ENCODE measurements at regions not wholly inside any gene's neighbourhood (a gene's known extent, or its start where the extent isn't known, plus 50 kb on each side); places are given as distances from the start of the nearest gene placed in this dataset.
"Not testable (repeated sequence)": the region's sequence is repeated elsewhere in the genome, so short reads cannot be mapped to it uniquely, and the experiment has no call there.

- CTCF ChIA-PET; DNase-seq (ENCODE audit: low read depth, low spot score); H3K4me3 ChIP-seq (ENCODE audit: low read depth, low read length); POLR2A ChIA-PET: not testable (repeated sequence)
Measured at GRCh38 chr2:89293399-89293798, 601.9 kb downstream of the RPIA start.

GRCh38 chr2:89294335-89294734, 602.9 kb downstream of the RPIA start:
- H3K4me3 ChIP-seq (ENCODE audit: low read depth, low read length); DNase-seq (ENCODE audit: low read depth, low spot score); POLR2A ChIA-PET; CTCF ChIA-PET: not testable (repeated sequence)

GRCh38 chr2:89296820-89297398, 605.4 kb downstream of the RPIA start:
- POLR2A ChIA-PET; CTCF ChIA-PET; H3K4me3 ChIP-seq (ENCODE audit: low read depth, low read length); DNase-seq (ENCODE audit: low read depth, low spot score): not testable (repeated sequence)

- H3K4me3 ChIP-seq (ENCODE audit: low read depth, low read length); CTCF ChIA-PET; POLR2A ChIA-PET; DNase-seq (ENCODE audit: low read depth, low spot score): not testable (repeated sequence)
Measured at GRCh38 chr2:89299196-89299595, 607.7 kb downstream of the RPIA start.

GRCh38 chr2:89305623-89306022, 614.1 kb downstream of the RPIA start:
- DNase-seq (ENCODE audit: low read depth, low spot score); POLR2A ChIA-PET; CTCF ChIA-PET; H3K4me3 ChIP-seq (ENCODE audit: low read depth, low read length): not testable (repeated sequence)

- CTCF ChIA-PET; POLR2A ChIA-PET; H3K4me3 ChIP-seq (ENCODE audit: low read depth, low read length); DNase-seq (ENCODE audit: low read depth, low spot score): not testable (repeated sequence)
Measured at GRCh38 chr2:89306869-89307637, 615.6 kb downstream of the RPIA start.

- H3K4me3 ChIP-seq (ENCODE audit: low read depth, low read length); DNase-seq (ENCODE audit: low read depth, low spot score); CTCF ChIA-PET; POLR2A ChIA-PET: not testable (repeated sequence)
Measured at GRCh38 chr2:89318990-89319389, 627.5 kb downstream of the RPIA start.

- DNase-seq (ENCODE audit: low read depth, low spot score); H3K4me3 ChIP-seq (ENCODE audit: low read depth, low read length); CTCF ChIA-PET; POLR2A ChIA-PET: not testable (repeated sequence)
Measured at GRCh38 chr2:89325894-89326293, 634.4 kb downstream of the RPIA start.

GRCh38 chr2:89326455-89326854, 635.0 kb downstream of the RPIA start:
- POLR2A ChIA-PET; CTCF ChIA-PET; H3K4me3 ChIP-seq (ENCODE audit: low read depth, low read length); DNase-seq (ENCODE audit: low read depth, low spot score): not testable (repeated sequence)

- DNase-seq (ENCODE audit: low read depth, low spot score); POLR2A ChIA-PET; H3K4me3 ChIP-seq (ENCODE audit: low read depth, low read length); CTCF ChIA-PET: not testable (repeated sequence)
Measured at GRCh38 chr2:89328790-89329189, 637.3 kb downstream of the RPIA start.

Measured in AG04449 (cell line).